GM19324 (cell line): ENCODE measurements at regions not wholly inside any gene's neighbourhood (a gene's known extent, or its start where the extent isn't known, plus 50 kb on each side); places are given as distances from the start of the nearest gene placed in this dataset.

Experiments used
- ATAC-seq: cut with Tn5 transposase; IDR thresholded peaks from one replicate; pipeline ENCODE4 v1.9.1; 2021; ENCODE audit warnings: mild to moderate bottlenecking, moderate library complexity; ENCODE audit not compliant: unreplicated experiment, low FRiP score

GRCh38 chr3:144286235-144286910 lies 314.8 kb downstream of the DIPK2A start:
- no peak for ATAC-seq

- no peak for ATAC-seq
Measured at GRCh38 chr3:144287001-144287400, 315.4 kb downstream of the DIPK2A start.

GRCh38 chr3:144289057-144289456 lies 317.4 kb downstream of the DIPK2A start:
- no peak for ATAC-seq

GRCh38 chr3:144294659-144295538 lies 323.3 kb downstream of the DIPK2A start:
- ATAC-seq, result peak; percentile 65

- ATAC-seq, result peak; percentile 7
Measured at GRCh38 chr3:144295613-144296012, 324.0 kb downstream of the DIPK2A start.

- ATAC-seq, result no peak
Measured at GRCh38 chr3:144296808-144297207, 325.2 kb downstream of the DIPK2A start.

GRCh38 chr3:144301863-144302262 lies 330.2 kb downstream of the DIPK2A start:
- no peak for ATAC-seq

GRCh38 chr3:144307951-144308350 lies 336.3 kb downstream of the DIPK2A start:
- no peak for ATAC-seq

GRCh38 chr3:144308396-144308795 lies 336.8 kb downstream of the DIPK2A start:
- no peak for ATAC-seq

- ATAC-seq, result no peak
Measured at GRCh38 chr3:144312702-144313101, 341.1 kb downstream of the DIPK2A start.

GRCh38 chr3:144314946-144315345 lies 343.3 kb downstream of the DIPK2A start:
- no peak for ATAC-seq

- ATAC-seq, result no peak
Measured at GRCh38 chr3:144317961-144318360, 346.3 kb downstream of the DIPK2A start.

- no peak for ATAC-seq
Measured at GRCh38 chr3:144324076-144324475, 352.5 kb downstream of the DIPK2A start.

GRCh38 chr3:144332868-144333267 lies 361.2 kb downstream of the DIPK2A start:
- ATAC-seq, result no peak

GRCh38 chr3:144341471-144341870 lies 369.8 kb downstream of the DIPK2A start:
- no peak for ATAC-seq

GRCh38 chr3:144343343-144343742 lies 371.7 kb downstream of the DIPK2A start:
- ATAC-seq, result no peak

- ATAC-seq, result no peak
Measured at GRCh38 chr3:144343777-144344176, 372.2 kb downstream of the DIPK2A start.

GRCh38 chr3:144344925-144345548 lies 373.4 kb downstream of the DIPK2A start:
- ATAC-seq, result no peak

GRCh38 chr3:144350125-144350524 lies 378.5 kb downstream of the DIPK2A start:
- no peak for ATAC-seq

- ATAC-seq, result no peak
Measured at GRCh38 chr3:144351011-144351410, 379.4 kb downstream of the DIPK2A start.

- no peak for ATAC-seq
Measured at GRCh38 chr3:144351773-144352365, 380.2 kb downstream of the DIPK2A start.
